OCI-LY7 (cell line): ENCODE measurements at regions not wholly inside any gene's neighbourhood (a gene's known extent, or its start where the extent isn't known, plus 50 kb on each side); places are given as distances from the start of the nearest gene placed in this dataset.

Experiments used
- BruUV-seq: library from RNA; stranded (reverse); fragments of 400-500 nt; replicated peaks from 2 replicates; lab custom pipeline; 2021; lab: Mats Ljungman, UMichigan
- CTCF ChIA-PET: fragments of 300-600 bp; sonication (Branson Sonifier 250); formaldehyde crosslinking; loops from one replicate; lab custom pipeline; 2022; ENCODE audit warnings: antibody characterized with exemption; ENCODE audit not compliant: unreplicated experiment; lab: Charles Lee
- POLR2A ChIA-PET: fragments of 300-600 bp; sonication (Branson Sonifier 250); formaldehyde crosslinking; loops from one replicate; lab custom pipeline; 2022; ENCODE audit warnings: antibody characterized with exemption; lab: Charles Lee
- DNase-seq: peaks from one replicate; pipeline ENCODE4 v3.0.0-alpha.2; 2015; ENCODE audit warnings: low spot score
- H2AFZ ChIP-seq: fragments of 200-600 bp; sonication (generic), shearing (Covaris generic); 2 replicates; pipeline ENCODE4 v1.6.1; 2014; ENCODE audit warnings: mild to moderate bottlenecking, antibody characterized with exemption, low read length, moderate library complexity
- H3K27ac ChIP-seq: fragments of 200-600 bp; sonication (generic); 2 replicates; pipeline ENCODE4 v1.5.1; 2014; ENCODE audit warnings: mixed run types, low read depth, mild to moderate bottlenecking, moderate library complexity, low read length, inconsistent platforms; ENCODE audit not compliant: poor library complexity, severe bottlenecking
- H3K36me3 ChIP-seq: fragments of 200-600 bp; sonication (generic); 2 replicates; pipeline ENCODE4 v1.6.1; 2014; ENCODE audit warnings: mild to moderate bottlenecking, antibody characterized with exemption, low read length, moderate library complexity, mixed read lengths; ENCODE audit not compliant: insufficient read depth
- H3K4me1 ChIP-seq: fragments of 200-600 bp; sonication (generic); 2 replicates; pipeline ENCODE4 v1.5.1; 2014; ENCODE audit warnings: mild to moderate bottlenecking, low read length; ENCODE audit not compliant: insufficient read depth, poor library complexity, severe bottlenecking
- H3K4me2 ChIP-seq: fragments of 200-600 bp; sonication (generic); 2 replicates; pipeline ENCODE4 v1.6.1; 2014; ENCODE audit warnings: mild to moderate bottlenecking, low read length
- H3K4me3 ChIP-seq: fragments of 200-600 bp; sonication (generic); 2 replicates; pipeline ENCODE4 v1.5.1; 2014; ENCODE audit warnings: mild to moderate bottlenecking, low read depth, low read length; ENCODE audit not compliant: poor library complexity, severe bottlenecking
- H3K79me2 ChIP-seq: fragments of 200-600 bp; sonication (generic); 2 replicates; pipeline ENCODE4 v1.6.1; 2016; ENCODE audit warnings: low read depth, mild to moderate bottlenecking, low read length, moderate library complexity, mixed read lengths; ENCODE audit not compliant: insufficient read depth
- H3K9me2 ChIP-seq: fragments of 200-600 bp; sonication (generic); 2 replicates; pipeline ENCODE4 v1.6.1; 2016; ENCODE audit warnings: mild to moderate bottlenecking, low read length, mixed read lengths; ENCODE audit not compliant: insufficient read depth
- H3K9me3 ChIP-seq: fragments of 200-600 bp; sonication (generic); 2 replicates; pipeline ENCODE4 v1.6.1; 2014; ENCODE audit warnings: mild to moderate bottlenecking, mixed run types, low read length, mixed read lengths
- H4K20me1 ChIP-seq: fragments of 200-600 bp; sonication (generic); 2 replicates; pipeline ENCODE4 v1.6.1; 2014; ENCODE audit warnings: mild to moderate bottlenecking, antibody characterized with exemption, low read length, moderate library complexity, mixed read lengths; ENCODE audit not compliant: insufficient read depth
- EZH2phosphoT487 ChIP-seq: fragments of 200-600 bp; sonication (generic); IDR thresholded peaks from 2 replicates; pipeline ENCODE4 v1.6.1; 2018; ENCODE audit warnings: low read depth, borderline replicate concordance, mild to moderate bottlenecking, mixed run types, antibody characterized with exemption, low read length, moderate library complexity, mixed read lengths
- intact Hi-C: fragments of 100-400 bp; cut with micrococcal nuclease; formaldehyde crosslinking; loops from one replicate; pipeline ENCODE4 v1.10.0; 2022; ENCODE audit not compliant: unreplicated experiment
- TF ChIP-seq, protein P1 (sequence below): fragments of 200-600 bp; sonication (generic); conservative IDR thresholded peaks from 2 replicates; pipeline ENCODE4 v1.5.1; 2014; ENCODE audit warnings: mild to moderate bottlenecking, antibody characterized with exemption, low read length, moderate library complexity, mixed read lengths

DNA sequence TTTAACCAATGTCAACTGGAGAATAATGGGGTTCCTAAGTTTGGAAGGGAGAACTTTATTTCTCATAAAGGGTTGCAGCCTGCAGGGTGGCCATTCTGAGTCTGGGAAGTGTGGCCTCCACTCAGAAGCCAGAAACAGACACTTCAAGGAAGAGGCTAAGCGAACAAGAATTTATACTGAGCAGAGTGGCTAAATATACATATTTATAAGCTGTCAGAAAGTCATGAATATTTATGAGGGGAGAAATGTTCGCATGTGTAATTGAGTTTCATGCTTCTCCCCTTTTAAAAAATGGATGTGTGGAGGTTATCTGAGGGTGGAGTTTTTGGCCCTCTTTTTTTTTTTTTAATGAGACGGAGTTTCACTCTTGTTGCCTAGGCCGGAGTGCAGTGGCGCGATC is 78.1 kb upstream of the PLAC8 start:
- no peak overlapping the region for H2AFZ ChIP-seq
- no TSS peak for BruUV-seq
- no peak overlapping the region for H3K4me2 ChIP-seq
- no peak for DNase-seq
- no peaks in the 10 kb centered on the region for H3K9me3 ChIP-seq
- H3K27ac ChIP-seq = no peak overlapping the region
- H3K4me3 ChIP-seq = no peak overlapping the region
- H3K79me2 ChIP-seq = no peaks in the 10 kb centered on the region
- no peaks in the 10 kb centered on the region for H3K36me3 ChIP-seq
- H3K4me1 ChIP-seq = peaks cover 23% of the 10 kb centered on the region
- TF ChIP-seq EZH2phosphoT487 = no peak
- TF ChIP-seq, protein P1, sequence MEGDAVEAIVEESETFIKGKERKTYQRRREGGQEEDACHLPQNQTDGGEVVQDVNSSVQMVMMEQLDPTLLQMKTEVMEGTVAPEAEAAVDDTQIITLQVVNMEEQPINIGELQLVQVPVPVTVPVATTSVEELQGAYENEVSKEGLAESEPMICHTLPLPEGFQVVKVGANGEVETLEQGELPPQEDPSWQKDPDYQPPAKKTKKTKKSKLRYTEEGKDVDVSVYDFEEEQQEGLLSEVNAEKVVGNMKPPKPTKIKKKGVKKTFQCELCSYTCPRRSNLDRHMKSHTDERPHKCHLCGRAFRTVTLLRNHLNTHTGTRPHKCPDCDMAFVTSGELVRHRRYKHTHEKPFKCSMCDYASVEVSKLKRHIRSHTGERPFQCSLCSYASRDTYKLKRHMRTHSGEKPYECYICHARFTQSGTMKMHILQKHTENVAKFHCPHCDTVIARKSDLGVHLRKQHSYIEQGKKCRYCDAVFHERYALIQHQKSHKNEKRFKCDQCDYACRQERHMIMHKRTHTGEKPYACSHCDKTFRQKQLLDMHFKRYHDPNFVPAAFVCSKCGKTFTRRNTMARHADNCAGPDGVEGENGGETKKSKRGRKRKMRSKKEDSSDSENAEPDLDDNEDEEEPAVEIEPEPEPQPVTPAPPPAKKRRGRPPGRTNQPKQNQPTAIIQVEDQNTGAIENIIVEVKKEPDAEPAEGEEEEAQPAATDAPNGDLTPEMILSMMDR = no peak
- intact Hi-C loops = no loop called here
- no peaks in the 10 kb centered on the region for H4K20me1 ChIP-seq
- CTCF ChIA-PET = no interaction called here
- POLR2A ChIA-PET = interaction anchor here (0.9 to 1.6 kb wide), 4 partner anchors 13 to 59 kb away, joined by 3 to 5 read pairs (median 4); no protein-coding TSS in a partner anchor
- H3K9me2 ChIP-seq = no peaks in the 10 kb centered on the region

DNA sequence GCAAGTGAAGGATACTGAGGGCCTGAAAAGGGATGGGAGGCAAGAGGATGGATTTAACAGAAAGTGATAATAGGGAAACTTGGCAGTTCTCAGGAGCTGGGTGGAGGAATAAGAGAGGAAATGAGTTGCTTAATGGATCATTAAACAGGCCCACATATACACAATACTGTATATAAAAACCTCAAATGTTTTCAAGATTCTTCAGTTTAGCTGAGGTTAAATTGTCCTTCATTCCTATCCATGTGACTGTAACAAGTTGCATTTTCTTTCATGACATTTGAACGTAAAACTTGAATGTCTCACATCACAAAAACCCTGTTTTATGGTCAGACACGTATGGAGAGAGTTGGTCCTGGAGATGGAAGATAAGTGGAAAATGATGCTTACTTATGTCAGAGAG is 76.5 kb upstream of the PLAC8 start:
- peaks cover 11% of the 10 kb centered on the region for H3K4me1 ChIP-seq
- no peaks in the 10 kb centered on the region for H3K36me3 ChIP-seq
- H3K27ac ChIP-seq = no peak overlapping the region
- H3K4me3 ChIP-seq = no peak overlapping the region
- no peaks in the 10 kb centered on the region for H3K9me2 ChIP-seq
- TF ChIP-seq, protein P1 = no peak
- no peaks in the 10 kb centered on the region for H4K20me1 ChIP-seq
- ChIA-PET CTCF (no interaction called here), POLR2A (no interaction called here)
- H2AFZ ChIP-seq = no peak overlapping the region
- no peak overlapping the region for H3K4me2 ChIP-seq
- no peak for DNase-seq
- no peaks in the 10 kb centered on the region for H3K79me2 ChIP-seq
- no TSS peak for BruUV-seq
- intact Hi-C loops = no loop called here
- no peaks in the 10 kb centered on the region for H3K9me3 ChIP-seq

DNA sequence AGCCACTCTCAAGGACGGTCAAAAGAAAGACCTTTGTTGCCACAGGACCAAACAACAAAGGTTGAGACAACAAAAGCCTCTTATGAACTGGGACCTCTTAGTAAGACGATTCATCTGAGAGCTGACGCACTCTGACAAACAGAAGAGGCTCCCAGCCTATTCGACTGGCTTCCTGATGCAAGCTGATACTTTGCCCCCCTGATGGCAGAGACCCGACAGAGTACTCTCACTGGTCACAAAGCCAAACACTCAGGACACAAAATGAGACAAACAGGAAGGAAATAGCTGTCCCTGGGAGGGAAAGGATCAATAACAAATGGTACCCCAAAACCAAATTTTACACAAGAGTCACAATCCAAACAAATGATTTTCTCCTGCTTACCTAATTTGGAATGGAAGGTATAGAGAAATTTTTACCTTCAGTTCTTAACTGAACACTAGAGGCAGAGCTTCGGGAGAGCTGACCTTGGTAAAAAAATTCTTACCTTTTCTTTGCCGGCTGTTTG is 75.2 kb upstream of the PLAC8 start:
- intact Hi-C loops = no loop called here
- H3K79me2 ChIP-seq = no peaks in the 10 kb centered on the region

More for the DNA sequence above, 75.2 kb upstream of the PLAC8 start:
- H3K36me3 ChIP-seq = no peaks in the 10 kb centered on the region
- DNase-seq = no peak
- H3K9me3 ChIP-seq = no peaks in the 10 kb centered on the region
- H3K4me3 ChIP-seq = no peak overlapping the region
- no peak overlapping the region for H2AFZ ChIP-seq
- CTCF ChIA-PET = no interaction called here
- peaks cover 11% of the 10 kb centered on the region for H3K4me1 ChIP-seq
- no peak overlapping the region for H3K27ac ChIP-seq
- no peak overlapping the region for H3K4me2 ChIP-seq
- no peak for TF ChIP-seq EZH2phosphoT487
- TF ChIP-seq, protein P1 = no peak
- POLR2A ChIA-PET = no interaction called here
- H3K9me2 ChIP-seq = no peaks in the 10 kb centered on the region
- no TSS peak for BruUV-seq
- no peaks in the 10 kb centered on the region for H4K20me1 ChIP-seq
